Right atrium auricular region (tissue), 2 donors: ENCODE measurements at regions not wholly inside any gene's neighbourhood (a gene's known extent, or its start where the extent isn't known, plus 50 kb on each side); places are given as distances from the start of the nearest gene placed in this dataset.

Source experiments
- DNase-seq: peaks from one replicate; pipeline ENCODE4 v3.0.0-alpha.2; 2019; ENCODE audit warnings: low spot score
- H3K27ac ChIP-seq, 2 donors: fragments of 200-600 bp; sonication (generic); 1 replicate in 1 of 2; 2 replicates in 1 of 2; pipeline ENCODE4 v1.5.1; 2016 to 2019
- H3K27me3 ChIP-seq, 2 donors: fragments of 200-600 bp; sonication (generic); one replicate each; pipeline versions ENCODE4 v1.5.1 to v1.6.0; 2017 to 2019
- H3K36me3 ChIP-seq: fragments of 200-600 bp; sonication (generic); one replicate; pipeline ENCODE4 v1.5.1; 2016
- H3K4me1 ChIP-seq, 2 donors: fragments of 200-600 bp; sonication (generic); one replicate each; pipeline versions ENCODE4 v1.5.1 to v1.6.0; 2017 to 2019
- H3K4me3 ChIP-seq, 2 donors: fragments of 200-600 bp; sonication (generic); 1 replicate in 1 of 2; 2 replicates in 1 of 2; pipeline ENCODE4 v1.5.1; 2017 to 2019; ENCODE audit warnings: mild to moderate bottlenecking in 1 of 2, moderate library complexity in 1 of 2
- H3K9me3 ChIP-seq, 2 donors: fragments of 200-600 bp; sonication (generic); one replicate each; pipeline ENCODE4 v1.5.1; 2019
- TF ChIP-seq, protein P1 (sequence below), 2 donors: fragments of 200-600 bp; sonication (generic); IDR thresholded peaks; one replicate each; pipeline ENCODE4 v1.5.1; 2019; ENCODE audit warnings: antibody characterized with exemption in 2 of 2

GRCh38 chr2:155844461-155844860 lies 488.1 kb downstream of the NR4A2 start:
- Histone ChIP-seq H3K27ac (no peak overlapping the region), H3K36me3 (no peaks in the 10 kb centered on the region), H3K27me3 (no peaks in the 10 kb centered on the region), H3K9me3 (no peaks in the 10 kb centered on the region), H3K4me1 (no peaks in the 10 kb centered on the region), H3K4me3 (no peak overlapping the region)
- DNase-seq: no peak
- TF ChIP-seq, protein P1, sequence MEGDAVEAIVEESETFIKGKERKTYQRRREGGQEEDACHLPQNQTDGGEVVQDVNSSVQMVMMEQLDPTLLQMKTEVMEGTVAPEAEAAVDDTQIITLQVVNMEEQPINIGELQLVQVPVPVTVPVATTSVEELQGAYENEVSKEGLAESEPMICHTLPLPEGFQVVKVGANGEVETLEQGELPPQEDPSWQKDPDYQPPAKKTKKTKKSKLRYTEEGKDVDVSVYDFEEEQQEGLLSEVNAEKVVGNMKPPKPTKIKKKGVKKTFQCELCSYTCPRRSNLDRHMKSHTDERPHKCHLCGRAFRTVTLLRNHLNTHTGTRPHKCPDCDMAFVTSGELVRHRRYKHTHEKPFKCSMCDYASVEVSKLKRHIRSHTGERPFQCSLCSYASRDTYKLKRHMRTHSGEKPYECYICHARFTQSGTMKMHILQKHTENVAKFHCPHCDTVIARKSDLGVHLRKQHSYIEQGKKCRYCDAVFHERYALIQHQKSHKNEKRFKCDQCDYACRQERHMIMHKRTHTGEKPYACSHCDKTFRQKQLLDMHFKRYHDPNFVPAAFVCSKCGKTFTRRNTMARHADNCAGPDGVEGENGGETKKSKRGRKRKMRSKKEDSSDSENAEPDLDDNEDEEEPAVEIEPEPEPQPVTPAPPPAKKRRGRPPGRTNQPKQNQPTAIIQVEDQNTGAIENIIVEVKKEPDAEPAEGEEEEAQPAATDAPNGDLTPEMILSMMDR (IDR thresholded peaks at IDR 0.05): no peak

DNA sequence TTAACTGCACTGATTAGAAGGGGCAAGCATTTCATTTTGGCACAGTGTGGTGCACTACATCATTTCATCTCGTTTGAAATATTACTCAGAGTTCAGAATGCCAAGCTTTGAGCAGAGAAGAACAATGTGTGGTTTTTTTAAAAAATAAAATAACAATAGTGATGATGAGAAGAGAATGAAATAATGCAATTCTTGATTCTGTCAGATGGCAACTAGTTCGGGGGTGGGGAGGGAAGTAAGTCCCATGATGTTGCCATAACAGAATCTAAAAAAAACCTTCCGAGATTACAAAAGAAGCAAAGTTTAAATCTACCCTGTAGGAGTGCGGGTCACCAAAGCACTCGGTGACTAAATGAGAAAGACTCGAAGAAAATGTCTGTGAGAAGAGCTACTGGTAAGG lies 490.4 kb downstream of the NR4A2 start:
- no peaks in the 10 kb centered on the region for H3K4me1 ChIP-seq
- TF ChIP-seq, protein P1 (IDR thresholded peaks at IDR 0.05): no peak
- DNase-seq: no peak
- H3K9me3 ChIP-seq: no peaks in the 10 kb centered on the region
- H3K27ac ChIP-seq: no peak overlapping the region
- H3K4me3 ChIP-seq: no peak overlapping the region
- no peaks in the 10 kb centered on the region for H3K27me3 ChIP-seq
- H3K36me3 ChIP-seq: no peaks in the 10 kb centered on the region

DNA sequence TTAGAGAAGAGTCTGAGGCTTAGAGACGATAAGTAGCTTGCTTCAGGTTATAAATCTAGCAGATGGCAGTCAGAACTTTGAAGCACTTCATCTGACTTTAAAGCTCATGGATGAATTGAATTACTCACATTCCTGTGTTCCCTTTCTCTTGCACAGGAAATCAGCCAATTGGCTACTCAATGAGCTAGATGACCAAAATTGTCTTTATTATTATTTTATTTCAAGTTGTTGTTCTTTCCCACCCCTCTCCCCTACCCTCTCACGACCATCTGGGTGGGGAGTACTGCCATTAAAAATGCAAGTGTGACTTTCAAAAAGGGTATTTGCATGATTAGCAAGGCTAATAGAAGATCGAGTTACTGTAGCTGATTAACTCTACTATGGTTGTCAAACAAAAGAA lies 491.1 kb downstream of the NR4A2 start:
- no peak overlapping the region for H3K27ac ChIP-seq
- H3K36me3 ChIP-seq: no peaks in the 10 kb centered on the region
- no peaks in the 10 kb centered on the region for H3K9me3 ChIP-seq
- DNase-seq: no peak
- no peak overlapping the region for H3K4me3 ChIP-seq
- H3K27me3 ChIP-seq: no peaks in the 10 kb centered on the region
- no peaks in the 10 kb centered on the region for H3K4me1 ChIP-seq
- TF ChIP-seq, protein P1 (IDR thresholded peaks at IDR 0.05): no peak

DNA sequence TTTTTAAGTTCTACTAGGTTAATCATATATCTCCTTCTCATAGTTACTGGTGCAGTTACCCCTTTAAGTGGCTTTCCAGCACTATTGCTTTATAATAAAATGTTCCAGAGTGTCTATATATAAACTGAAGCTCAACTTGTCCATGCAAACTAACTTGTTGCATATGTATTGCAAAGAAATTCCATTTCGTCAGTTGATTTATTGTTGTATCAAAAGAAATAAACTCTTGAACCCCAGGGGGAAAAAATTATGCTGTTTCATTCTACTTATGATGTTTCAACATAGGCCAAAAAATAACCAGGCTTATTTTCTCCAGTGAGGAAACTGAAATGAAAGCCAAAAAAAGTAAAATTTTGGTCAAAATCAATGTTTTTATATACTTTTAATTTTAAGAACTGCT lies 491.9 kb downstream of the NR4A2 start:
- H3K36me3 ChIP-seq: no peaks in the 10 kb centered on the region
- H3K4me3 ChIP-seq: no peak overlapping the region
- H3K27ac ChIP-seq: no peak overlapping the region

DNA sequence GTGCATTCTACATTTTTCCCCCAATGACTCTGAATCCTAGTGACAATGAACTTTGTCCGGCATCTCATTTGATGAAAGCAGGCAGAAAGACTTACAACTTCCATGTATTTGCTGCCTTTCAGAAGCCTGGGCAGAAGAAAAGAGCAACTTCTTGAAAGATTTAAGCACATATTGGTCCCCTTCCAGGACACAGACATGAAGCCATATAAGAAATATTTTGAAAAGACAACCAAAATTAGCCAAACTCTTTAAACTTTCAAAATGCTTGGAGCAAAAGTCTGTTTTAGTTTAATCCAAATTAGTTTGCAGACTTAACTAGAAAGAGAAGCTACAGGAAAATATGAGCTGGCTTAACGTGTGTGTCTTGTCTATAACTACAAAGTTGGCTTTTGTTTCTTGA lies 492.5 kb downstream of the NR4A2 start:
- TF ChIP-seq, protein P1 (IDR thresholded peaks at IDR 0.05): no peak

More for the DNA sequence above, 491.9 kb downstream of the NR4A2 start:
- DNase-seq: no peak
- TF ChIP-seq, protein P1 (IDR thresholded peaks at IDR 0.05): no peak
- no peaks in the 10 kb centered on the region for H3K4me1 ChIP-seq
- H3K9me3 ChIP-seq: no peaks in the 10 kb centered on the region
- H3K27me3 ChIP-seq: no peaks in the 10 kb centered on the region

GRCh38 chr2:155839436-155839835 lies 493.1 kb downstream of the NR4A2 start:
- Histone ChIP-seq H3K36me3 (no peaks in the 10 kb centered on the region), H3K4me3 (no peak overlapping the region), H3K9me3 (no peaks in the 10 kb centered on the region), H3K27me3 (no peaks in the 10 kb centered on the region), H3K27ac (no peak overlapping the region), H3K4me1 (no peaks in the 10 kb centered on the region)
- no peak for DNase-seq
- TF ChIP-seq, protein P1 (IDR thresholded peaks at IDR 0.05): no peak

More for the DNA sequence above, 492.5 kb downstream of the NR4A2 start:
- no peaks in the 10 kb centered on the region for H3K9me3 ChIP-seq
- H3K27ac ChIP-seq: no peak overlapping the region
- H3K27me3 ChIP-seq: no peaks in the 10 kb centered on the region
- no peak overlapping the region for H3K4me3 ChIP-seq
- H3K4me1 ChIP-seq: no peaks in the 10 kb centered on the region
- no peak for DNase-seq
- H3K36me3 ChIP-seq: no peaks in the 10 kb centered on the region
